Lower leg skin (tissue), 3 donors: ENCODE measurements at regions not wholly inside any gene's neighbourhood (a gene's known extent, or its start where the extent isn't known, plus 50 kb on each side); places are given as distances from the start of the nearest gene placed in this dataset.

Experiments
- CTCF ChIP-seq, 3 donors: fragments of 450-650 bp; IDR thresholded peaks; one replicate each; pipeline ENCODE4 v1.5.1; 2016; ENCODE audit warnings: antibody characterized with exemption in 3 of 3, mild to moderate bottlenecking in 3 of 3, moderate library complexity in 2 of 3
- POLR2A ChIP-seq, 2 donors: fragments of 450-650 bp; IDR thresholded peaks; one replicate each; pipeline ENCODE4 v1.6.1; 2016 to 2017; ENCODE audit warnings: antibody characterized with exemption in 2 of 2, mild to moderate bottlenecking in 1 of 2, moderate library complexity in 1 of 2

GRCh38 chr1:230498704-230499103 is 72.6 kb upstream of the PGBD5 start:
- TF ChIP-seq POLR2A (IDR thresholded peaks at IDR 0.05) (no peak), CTCF (IDR thresholded peaks at IDR 0.05) (no peak)
